ENCODE measurements at regions not wholly inside any gene's neighbourhood (a gene's known extent, or its start where the extent isn't known, plus 50 kb on each side); places are given as distances from the start of the nearest gene placed in this dataset.

GRCh38 chr3:184471439-184471838 lies 90.1 kb upstream of the EPHB3 start:
- in situ Hi-C loops (cut with MboI; ENCODE audit: low pct_unique_long_range_greater_than_20kb, low sequenced_read_pairs, unreplicated experiment), result no loop called here
- TF ChIP-seq CTCF (IDR thresholded peaks at IDR 0.05; ENCODE audit: extremely low read depth, insufficient read depth, missing control alignments), result no peak
- DNase-seq (ENCODE audit: low spot score), result no peak

- no peak for DNase-seq (ENCODE audit: low spot score)
- TF ChIP-seq CTCF (IDR thresholded peaks at IDR 0.05; ENCODE audit: extremely low read depth, insufficient read depth, missing control alignments), result no peak
- in situ Hi-C loops (cut with MboI; ENCODE audit: low pct_unique_long_range_greater_than_20kb, low sequenced_read_pairs, unreplicated experiment), result no loop called here
Measured at GRCh38 chr3:184472723-184473428, 88.7 kb upstream of the EPHB3 start.

- in situ Hi-C loops (cut with MboI; ENCODE audit: low pct_unique_long_range_greater_than_20kb, low sequenced_read_pairs, unreplicated experiment), result no loop called here
- TF ChIP-seq CTCF (IDR thresholded peaks at IDR 0.05; ENCODE audit: extremely low read depth, insufficient read depth, missing control alignments), result no peak
- DNase-seq (ENCODE audit: low spot score), result no peak
Measured at GRCh38 chr3:184474897-184475296, 86.7 kb upstream of the EPHB3 start.

GRCh38 chr3:184477940-184478339 lies 83.6 kb upstream of the EPHB3 start:
- TF ChIP-seq CTCF (IDR thresholded peaks at IDR 0.05; ENCODE audit: extremely low read depth, insufficient read depth, missing control alignments), result no peak
- DNase-seq (ENCODE audit: low spot score), result no peak
- in situ Hi-C loops (cut with MboI; ENCODE audit: low pct_unique_long_range_greater_than_20kb, low sequenced_read_pairs, unreplicated experiment), result no loop called here

- DNase-seq (ENCODE audit: low spot score), result no peak
- in situ Hi-C loops (cut with MboI; ENCODE audit: low pct_unique_long_range_greater_than_20kb, low sequenced_read_pairs, unreplicated experiment), result no loop called here
- TF ChIP-seq CTCF (IDR thresholded peaks at IDR 0.05; ENCODE audit: extremely low read depth, insufficient read depth, missing control alignments), result no peak
Measured at GRCh38 chr3:184479426-184480126, 82.0 kb upstream of the EPHB3 start.

GRCh38 chr3:184480831-184481230 lies 80.8 kb upstream of the EPHB3 start:
- no peak for TF ChIP-seq CTCF (IDR thresholded peaks at IDR 0.05; ENCODE audit: extremely low read depth, insufficient read depth, missing control alignments)

More at GRCh38 chr3:184480831-184481230, 80.8 kb upstream of the EPHB3 start:
- no peak for DNase-seq (ENCODE audit: low spot score)
- in situ Hi-C loops (cut with MboI; ENCODE audit: low pct_unique_long_range_greater_than_20kb, low sequenced_read_pairs, unreplicated experiment), result no loop called here
